ENCODE measurements at regions not wholly inside any gene's neighbourhood (a gene's known extent, or its start where the extent isn't known, plus 50 kb on each side); places are given as distances from the start of the nearest gene placed in this dataset.

DNA sequence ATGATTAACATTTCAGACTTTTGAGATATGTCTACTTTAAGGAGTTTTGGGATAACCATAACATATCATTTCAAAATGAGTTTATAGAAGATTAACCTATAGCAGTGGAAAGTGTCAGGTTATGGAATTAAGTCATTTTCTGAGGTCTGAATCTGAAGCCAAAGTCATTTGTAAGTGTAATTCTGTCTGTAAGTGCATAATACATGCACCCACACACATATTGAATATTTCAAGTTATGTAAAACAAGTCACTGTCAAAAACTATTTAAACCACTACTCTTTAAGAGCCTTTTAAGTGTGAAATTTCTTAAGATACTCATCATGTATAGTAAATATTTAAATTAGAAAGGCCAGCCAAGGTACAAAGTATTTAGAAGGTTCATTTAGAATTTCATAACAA, 115.8 kb upstream of the HMGCLL1 start:
- Histone ChIP-seq H3K4me1 (ENCODE audit: control insufficient read depth in 1 of 2, insufficient read depth in 2 of 2, low read length in 2 of 2) (peaks cover 0 to 3% of the 10 kb centered on the region in 2 experiments; a peak in 1 of 4 replicates), H3K36me3 (ENCODE audit: control insufficient read depth in 1 of 2, insufficient read depth in 2 of 2, low read length in 2 of 2) (no peaks in the 10 kb centered on the region), H3K79me2 (ENCODE audit: insufficient read depth, low read length) (no peaks in the 10 kb centered on the region), H3K27me3 (ENCODE audit: insufficient read depth, low read length) (no peaks in the 10 kb centered on the region), H2AFZ (ENCODE audit: low read depth, low read length, poor library complexity, severe bottlenecking) (no peak overlapping the region), H3K4me3 (replicated peaks in 1 of 2; ENCODE audit: low read depth in 1 of 2, low read length in 2 of 2) (no peak overlapping the region), H3K9me3 (ENCODE audit: control insufficient read depth in 1 of 2, insufficient read depth in 1 of 2, low read depth in 1 of 2, low read length in 2 of 2) (no peaks in the 10 kb centered on the region), H3K27ac (ENCODE audit: low read depth, low read length) (no peak overlapping the region), H3K9ac (ENCODE audit: low read length) (no peak overlapping the region), H4K20me1 (ENCODE audit: insufficient read depth) (no peaks in the 10 kb centered on the region), H3K4me2 (ENCODE audit: low read length) (no peak overlapping the region), H3K9me2 (ENCODE audit: insufficient read depth) (no peaks in the 10 kb centered on the region)
- DNase-seq (ENCODE audit: low read depth, low spot score) = no peak
- RAD21 ChIA-PET (ENCODE audit: low non-redundant PET in 1 of 2, low total read pairs in 2 of 2, uncharacterized antibody in 2 of 2, unreplicated experiment in 2 of 2) = no interaction called here
- CTCF ChIA-PET = no interaction called here
- TF ChIP-seq JUND (IDR thresholded peaks at IDR 0.05) (no peak), SP1 (IDR thresholded peaks at IDR 0.05; ENCODE audit: low read depth) (no peak)
- TF ChIP-seq, protein P1, sequence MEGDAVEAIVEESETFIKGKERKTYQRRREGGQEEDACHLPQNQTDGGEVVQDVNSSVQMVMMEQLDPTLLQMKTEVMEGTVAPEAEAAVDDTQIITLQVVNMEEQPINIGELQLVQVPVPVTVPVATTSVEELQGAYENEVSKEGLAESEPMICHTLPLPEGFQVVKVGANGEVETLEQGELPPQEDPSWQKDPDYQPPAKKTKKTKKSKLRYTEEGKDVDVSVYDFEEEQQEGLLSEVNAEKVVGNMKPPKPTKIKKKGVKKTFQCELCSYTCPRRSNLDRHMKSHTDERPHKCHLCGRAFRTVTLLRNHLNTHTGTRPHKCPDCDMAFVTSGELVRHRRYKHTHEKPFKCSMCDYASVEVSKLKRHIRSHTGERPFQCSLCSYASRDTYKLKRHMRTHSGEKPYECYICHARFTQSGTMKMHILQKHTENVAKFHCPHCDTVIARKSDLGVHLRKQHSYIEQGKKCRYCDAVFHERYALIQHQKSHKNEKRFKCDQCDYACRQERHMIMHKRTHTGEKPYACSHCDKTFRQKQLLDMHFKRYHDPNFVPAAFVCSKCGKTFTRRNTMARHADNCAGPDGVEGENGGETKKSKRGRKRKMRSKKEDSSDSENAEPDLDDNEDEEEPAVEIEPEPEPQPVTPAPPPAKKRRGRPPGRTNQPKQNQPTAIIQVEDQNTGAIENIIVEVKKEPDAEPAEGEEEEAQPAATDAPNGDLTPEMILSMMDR (IDR thresholded peaks at IDR 0.05 in 2 of 3, conservative IDR thresholded peaks at IDR 0.05 in 1 of 3; ENCODE audit: borderline replicate concordance in 1 of 3, insufficient read depth in 1 of 3, low read depth in 2 of 3, low read length in 2 of 3) = no peak
- TF ChIP-seq, protein P2, sequence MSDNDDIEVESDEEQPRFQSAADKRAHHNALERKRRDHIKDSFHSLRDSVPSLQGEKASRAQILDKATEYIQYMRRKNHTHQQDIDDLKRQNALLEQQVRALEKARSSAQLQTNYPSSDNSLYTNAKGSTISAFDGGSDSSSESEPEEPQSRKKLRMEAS (IDR thresholded peaks at IDR 0.05) = no peak
- intact Hi-C loops (cut with micrococcal nuclease) = no loop called here
- BruUV-seq (replicated peaks) = no TSS peak
- ATAC-seq = no peak
- POLR2A ChIA-PET = no interaction called here

DNA sequence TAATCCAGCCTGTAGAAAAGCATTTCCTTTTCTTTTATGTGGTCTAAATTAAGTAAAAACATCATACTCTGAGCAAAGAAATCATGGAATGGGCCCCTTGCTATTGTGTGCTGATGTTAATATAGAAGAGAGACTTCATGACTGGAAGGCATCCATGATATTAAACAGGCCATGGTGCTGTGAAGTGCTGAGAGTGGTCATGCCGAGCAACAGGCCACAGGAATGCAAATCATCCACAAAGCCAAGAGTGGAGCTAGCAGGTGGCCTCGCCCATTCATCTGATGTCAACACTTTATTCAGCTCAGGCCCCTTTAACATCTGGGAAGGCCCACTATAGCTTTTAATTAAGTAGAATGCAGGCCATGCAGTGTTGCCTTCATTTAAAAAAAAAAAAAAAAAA, 115.2 kb upstream of the HMGCLL1 start:
- no peaks in the 10 kb centered on the region for H3K9me2 ChIP-seq (ENCODE audit: insufficient read depth)
- H3K4me1 ChIP-seq (ENCODE audit: control insufficient read depth in 1 of 2, insufficient read depth in 2 of 2, low read length in 2 of 2) = peaks cover 0 to 3% of the 10 kb centered on the region in 2 experiments; a peak in 1 of 4 replicates
- H3K9me3 ChIP-seq (ENCODE audit: control insufficient read depth in 1 of 2, insufficient read depth in 1 of 2, low read depth in 1 of 2, low read length in 2 of 2) = no peaks in the 10 kb centered on the region
- ChIA-PET RAD21 (ENCODE audit: low non-redundant PET in 1 of 2, low total read pairs in 2 of 2, uncharacterized antibody in 2 of 2, unreplicated experiment in 2 of 2) (no interaction called here), CTCF (no interaction called here), POLR2A (no interaction called here)
- no peak for ATAC-seq
- no TSS peak for BruUV-seq (replicated peaks)
- no peak overlapping the region for H3K4me2 ChIP-seq (ENCODE audit: low read length)
- H3K9ac ChIP-seq (ENCODE audit: low read length) = no peak overlapping the region
- H3K79me2 ChIP-seq (ENCODE audit: insufficient read depth, low read length) = no peaks in the 10 kb centered on the region
- no peak overlapping the region for H2AFZ ChIP-seq (ENCODE audit: low read depth, low read length, poor library complexity, severe bottlenecking)
- intact Hi-C loops (cut with micrococcal nuclease) = no loop called here
- H3K36me3 ChIP-seq (ENCODE audit: control insufficient read depth in 1 of 2, insufficient read depth in 2 of 2, low read length in 2 of 2) = no peaks in the 10 kb centered on the region
- no peak for DNase-seq (ENCODE audit: low read depth, low spot score)
- H4K20me1 ChIP-seq (ENCODE audit: insufficient read depth) = no peaks in the 10 kb centered on the region
- H3K4me3 ChIP-seq (replicated peaks in 1 of 2; ENCODE audit: low read depth in 1 of 2, low read length in 2 of 2) = no peak overlapping the region
- H3K27me3 ChIP-seq (ENCODE audit: insufficient read depth, low read length) = no peaks in the 10 kb centered on the region
- no peak overlapping the region for H3K27ac ChIP-seq (ENCODE audit: low read depth, low read length)
- TF ChIP-seq, protein P3, sequence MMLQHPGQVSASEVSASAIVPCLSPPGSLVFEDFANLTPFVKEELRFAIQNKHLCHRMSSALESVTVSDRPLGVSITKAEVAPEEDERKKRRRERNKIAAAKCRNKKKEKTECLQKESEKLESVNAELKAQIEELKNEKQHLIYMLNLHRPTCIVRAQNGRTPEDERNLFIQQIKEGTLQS (IDR thresholded peaks at IDR 0.05) = no peak
- TF ChIP-seq, protein P4, sequence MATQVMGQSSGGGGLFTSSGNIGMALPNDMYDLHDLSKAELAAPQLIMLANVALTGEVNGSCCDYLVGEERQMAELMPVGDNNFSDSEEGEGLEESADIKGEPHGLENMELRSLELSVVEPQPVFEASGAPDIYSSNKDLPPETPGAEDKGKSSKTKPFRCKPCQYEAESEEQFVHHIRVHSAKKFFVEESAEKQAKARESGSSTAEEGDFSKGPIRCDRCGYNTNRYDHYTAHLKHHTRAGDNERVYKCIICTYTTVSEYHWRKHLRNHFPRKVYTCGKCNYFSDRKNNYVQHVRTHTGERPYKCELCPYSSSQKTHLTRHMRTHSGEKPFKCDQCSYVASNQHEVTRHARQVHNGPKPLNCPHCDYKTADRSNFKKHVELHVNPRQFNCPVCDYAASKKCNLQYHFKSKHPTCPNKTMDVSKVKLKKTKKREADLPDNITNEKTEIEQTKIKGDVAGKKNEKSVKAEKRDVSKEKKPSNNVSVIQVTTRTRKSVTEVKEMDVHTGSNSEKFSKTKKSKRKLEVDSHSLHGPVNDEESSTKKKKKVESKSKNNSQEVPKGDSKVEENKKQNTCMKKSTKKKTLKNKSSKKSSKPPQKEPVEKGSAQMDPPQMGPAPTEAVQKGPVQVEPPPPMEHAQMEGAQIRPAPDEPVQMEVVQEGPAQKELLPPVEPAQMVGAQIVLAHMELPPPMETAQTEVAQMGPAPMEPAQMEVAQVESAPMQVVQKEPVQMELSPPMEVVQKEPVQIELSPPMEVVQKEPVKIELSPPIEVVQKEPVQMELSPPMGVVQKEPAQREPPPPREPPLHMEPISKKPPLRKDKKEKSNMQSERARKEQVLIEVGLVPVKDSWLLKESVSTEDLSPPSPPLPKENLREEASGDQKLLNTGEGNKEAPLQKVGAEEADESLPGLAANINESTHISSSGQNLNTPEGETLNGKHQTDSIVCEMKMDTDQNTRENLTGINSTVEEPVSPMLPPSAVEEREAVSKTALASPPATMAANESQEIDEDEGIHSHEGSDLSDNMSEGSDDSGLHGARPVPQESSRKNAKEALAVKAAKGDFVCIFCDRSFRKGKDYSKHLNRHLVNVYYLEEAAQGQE (IDR thresholded peaks at IDR 0.05; ENCODE audit: low read depth) = no peak
- no peak for TF ChIP-seq ZNF274 (IDR thresholded peaks at IDR 0.05; ENCODE audit: low read depth, low read length)
- TF ChIP-seq JUND (IDR thresholded peaks at IDR 0.05) = no peak
- TF ChIP-seq YY1 (IDR thresholded peaks at IDR 0.05; ENCODE audit: extremely low read depth, insufficient replicate concordance, low read depth, low read length) = no peak
- no peak for TF ChIP-seq SRF (IDR thresholded peaks at IDR 0.05; ENCODE audit: low read depth)
- no peak for TF ChIP-seq EZH2phosphoT487 (IDR thresholded peaks at IDR 0.05; ENCODE audit: borderline replicate concordance)
- TF ChIP-seq SP1 (IDR thresholded peaks at IDR 0.05; ENCODE audit: low read depth) = no peak
- TF ChIP-seq ELF1 (IDR thresholded peaks at IDR 0.05; ENCODE audit: borderline replicate concordance, low read depth) = no peak
- TF ChIP-seq TCF7L2 (IDR thresholded peaks at IDR 0.05; ENCODE audit: borderline replicate concordance, extremely low read depth, insufficient read depth, insufficient read length) = no peak
- no peak for TF ChIP-seq SIN3A (IDR thresholded peaks at IDR 0.05; ENCODE audit: low read depth)
